Endodermal cell (in vitro differentiated cells): ENCODE measurements at regions not wholly inside any gene's neighbourhood (a gene's known extent, or its start where the extent isn't known, plus 50 kb on each side); places are given as distances from the start of the nearest gene placed in this dataset.

ENCODE experiments used
- DNase-seq: peaks from one replicate; pipeline ENCODE4 v3.0.0-alpha.2; 2017
- H3K27ac ChIP-seq: 2 replicates; pipeline ENCODE4 v1.5.1; 2013; ENCODE audit warnings: mild to moderate bottlenecking, low read depth, low read length, moderate library complexity
- H3K27me3 ChIP-seq: 2 replicates; pipeline ENCODE4 v1.6.1; 2013; ENCODE audit warnings: mild to moderate bottlenecking, low read length, moderate library complexity; ENCODE audit not compliant: insufficient read depth, control insufficient read depth, poor library complexity, severe bottlenecking
- H3K36me3 ChIP-seq: 2 replicates; pipeline ENCODE4 v1.7.0; 2013; ENCODE audit warnings: mild to moderate bottlenecking, low read length, moderate library complexity; ENCODE audit not compliant: control insufficient read depth, insufficient read depth
- H3K4me1 ChIP-seq: one replicate; pipeline ENCODE4 v1.7.0; 2013; ENCODE audit warnings: low read length; ENCODE audit not compliant: control insufficient read depth, insufficient read depth
- H3K4me3 ChIP-seq: 2 replicates; pipeline ENCODE4 v1.5.1; 2013; ENCODE audit warnings: mild to moderate bottlenecking, low read length, moderate library complexity
- H3K9ac ChIP-seq: 2 replicates; pipeline ENCODE4 v1.6.1; 2013; ENCODE audit warnings: mild to moderate bottlenecking, low read length, moderate library complexity; ENCODE audit not compliant: poor library complexity, severe bottlenecking; ENCODE audit errors: extremely low read depth
- H3K9me3 ChIP-seq: 2 replicates; pipeline ENCODE4 v1.6.1; 2013; ENCODE audit warnings: mild to moderate bottlenecking, low read length, moderate library complexity; ENCODE audit not compliant: control insufficient read depth
- H3K27ac Mint-ChIP-seq: 2 replicates; pipeline ENCODE4 v1.8.0; 2020; ENCODE audit warnings: mixed read lengths
- H3K27me3 Mint-ChIP-seq: 2 replicates; pipeline ENCODE4 v1.8.0; 2021; ENCODE audit warnings: mild to moderate bottlenecking, mixed read lengths; ENCODE audit not compliant: insufficient read depth
- H3K36me3 Mint-ChIP-seq: 2 replicates; pipeline ENCODE4 v1.8.0; 2020; ENCODE audit warnings: low read depth, mixed read lengths
- H3K4me1 Mint-ChIP-seq: 2 replicates; pipeline ENCODE4 v1.8.0; 2020; ENCODE audit warnings: mixed read lengths
- H3K4me3 Mint-ChIP-seq: 2 replicates; pipeline ENCODE4 v1.8.0; 2020; ENCODE audit warnings: mild to moderate bottlenecking, moderate library complexity, mixed read lengths
- H3K9me3 Mint-ChIP-seq: 2 replicates; pipeline ENCODE4 v1.8.0; 2020; ENCODE audit warnings: mild to moderate bottlenecking, mixed read lengths
- CTCF ChIP-seq: fragments of 200-600 bp; sonication (generic); conservative IDR thresholded peaks from 2 replicates; pipeline ENCODE4 v1.5.0; 2021; ENCODE audit warnings: antibody characterized with exemption, mild to moderate bottlenecking
- WGBS, 2 experiments: methylation state at CpG; one replicate each; pipeline versions ENCODE4 v1.1.5 to v1.1.7; 2013; ENCODE audit warnings: missing lambda C conversion rate in 2 of 2, mixed read lengths in 1 of 2; ENCODE audit not compliant: insufficient coverage in 1 of 2, insufficient read length in 1 of 2; 5-methylcytosine and 5-hydroxymethylcytosine counted together

GRCh38 chr12:90831712-90832111 lies 123.3 kb downstream of the CCER1 start:
- DNase-seq: no peak
- Mint-ChIP-seq H3K4me3 (no peak overlapping the region), H3K27ac (no peak overlapping the region), H3K27me3 (no peaks in the 10 kb centered on the region), H3K4me1 (peaks cover 11% of the 10 kb centered on the region), H3K36me3 (no peaks in the 10 kb centered on the region), H3K9me3 (no peaks in the 10 kb centered on the region)
- H3K4me3 ChIP-seq: no peak overlapping the region
- no peak overlapping the region for H3K27ac ChIP-seq
- no peaks in the 10 kb centered on the region for H3K4me1 ChIP-seq
- WGBS, 2 experiments: 100% methylated on average over 1 of the region's 1 CpG
- H3K36me3 ChIP-seq: no peaks in the 10 kb centered on the region
- H3K9me3 ChIP-seq: no peaks in the 10 kb centered on the region
- H3K9ac ChIP-seq: no peak overlapping the region
- H3K27me3 ChIP-seq: no peaks in the 10 kb centered on the region
- no peak for TF ChIP-seq CTCF

- Histone ChIP-seq H3K9ac (no peak overlapping the region), H3K4me3 (no peak overlapping the region), H3K9me3 (no peaks in the 10 kb centered on the region), H3K27me3 (no peaks in the 10 kb centered on the region), H3K27ac (no peak overlapping the region), H3K4me1 (no peaks in the 10 kb centered on the region), H3K36me3 (no peaks in the 10 kb centered on the region)
- Mint-ChIP-seq H3K4me3 (no peak overlapping the region), H3K27ac (no peak overlapping the region), H3K4me1 (peaks cover 4% of the 10 kb centered on the region), H3K36me3 (no peaks in the 10 kb centered on the region), H3K27me3 (no peaks in the 10 kb centered on the region), H3K9me3 (peaks cover 3% of the 10 kb centered on the region)
- no peak for TF ChIP-seq CTCF
- DNase-seq: no peak
- no CpG with 5 or more reads among the region's 1 CpG for WGBS, 2 experiments
Measured at GRCh38 chr12:90829044-90829443, 125.9 kb downstream of the CCER1 start.

- no peak overlapping the region for H3K27ac Mint-ChIP-seq
- no peaks in the 10 kb centered on the region for H3K27me3 ChIP-seq
- H3K4me3 Mint-ChIP-seq: no peak overlapping the region
- WGBS, 2 experiments: 94% methylated on average over 2 of the region's 2 CpGs; no CpG with 5 or more reads in 1 of the 2 experiments
- H3K36me3 ChIP-seq: no peaks in the 10 kb centered on the region
- H3K9ac ChIP-seq: no peak overlapping the region
- H3K4me3 ChIP-seq: no peak overlapping the region
- H3K9me3 ChIP-seq: no peaks in the 10 kb centered on the region
- no peaks in the 10 kb centered on the region for H3K4me1 ChIP-seq
- no peaks in the 10 kb centered on the region for H3K27me3 Mint-ChIP-seq
- DNase-seq: no peak
- no peak for TF ChIP-seq CTCF
- H3K27ac ChIP-seq: no peak overlapping the region
- peaks cover 3% of the 10 kb centered on the region for H3K9me3 Mint-ChIP-seq
- H3K36me3 Mint-ChIP-seq: no peaks in the 10 kb centered on the region
- H3K4me1 Mint-ChIP-seq: peaks cover 4% of the 10 kb centered on the region
Measured at GRCh38 chr12:90828621-90829020, 126.4 kb downstream of the CCER1 start.
